HepG2 (cell line): ENCODE measurements at regions not wholly inside any gene's neighbourhood (a gene's known extent, or its start where the extent isn't known, plus 50 kb on each side); places are given as distances from the start of the nearest gene placed in this dataset.

Source experiments
- ATAC-seq: fragments of 200-7000 bp; cut with Tn5 transposase; 3 replicates; pipeline ENCODE4 v1.9.1; 2020; ENCODE audit warnings: mild to moderate bottlenecking, moderate library complexity
- BruUV-seq: library from RNA; stranded (reverse); fragments of 400-500 nt; replicated peaks from 2 replicates; lab custom pipeline; 2021; lab: Mats Ljungman, UMichigan
- CTCF ChIA-PET: fragments of 300-600 bp; formaldehyde crosslinking; extraction: SDS; loops from one replicate; lab custom pipeline; 2021; ENCODE audit warnings: low total read pairs, inconsistent platforms, low intra/inter-chr PET ratio; lab: Yijun Ruan, JAX
- POLR2A ChIA-PET: fragments of 350-600 bp; sonication (Branson Sonifier 250); formaldehyde crosslinking; loops from one replicate; lab custom pipeline; 2020; ENCODE audit warnings: antibody characterized with exemption, inconsistent platforms; lab: Yijun Ruan, JAX
- DNase-seq: peaks from one replicate; pipeline ENCODE4 v3.0.0-alpha.2; 2015; ENCODE audit warnings: low spot score
- FAIRE-seq: peaks from 3 replicates; lab custom pipeline; 2011; peaks lifted over from hg19 to GRCh38; lab: Jason Lieb, UNC
- H2AFZ ChIP-seq: one replicate; pipeline ENCODE4 v1.6.1; 2011; ENCODE audit warnings: low read length, inconsistent platforms
- H3K27ac ChIP-seq: fragments of 300-600 bp; 3 replicates; pipeline ENCODE4 v1.8.0; 2011; ENCODE audit warnings: mixed run types, mild to moderate bottlenecking, mixed read lengths, low read length, inconsistent platforms; ENCODE audit not compliant: insufficient read depth; ENCODE audit errors: extremely low read length
- H3K27me3 ChIP-seq, 2 experiments: fragments of 200-600 bp in 1 of 2; 2 replicates in 1 of 2; 3 replicates in 1 of 2; pipeline versions ENCODE4 v1.6.0 to v1.8.0; 2011; ENCODE audit warnings: low read length in 2 of 2, mild to moderate bottlenecking in 2 of 2, moderate library complexity in 2 of 2, inconsistent platforms in 1 of 2; ENCODE audit not compliant: insufficient read depth in 2 of 2, control insufficient read depth in 1 of 2
- H3K36me3 ChIP-seq, 2 experiments: fragments of 200-600 bp in 1 of 2; replicated peaks in 1 of 2; 2 replicates in 1 of 2; 3 replicates in 1 of 2; pipeline versions ENCODE4 v1.5.1 to v1.8.0; 2011; ENCODE audit warnings: low read length in 2 of 2, inconsistent platforms in 1 of 2; ENCODE audit not compliant: insufficient read depth in 2 of 2, control insufficient read depth in 1 of 2
- H3K4me1 ChIP-seq: 2 replicates; pipeline ENCODE4 v1.5.1; 2012; ENCODE audit warnings: low read length, inconsistent platforms; ENCODE audit not compliant: insufficient read depth
- H3K4me2 ChIP-seq: 2 replicates; pipeline ENCODE4 v1.6.0; 2011; ENCODE audit warnings: low read depth, low read length, inconsistent platforms
- H3K4me3 ChIP-seq, 3 experiments: fragments of 200-600 bp in 1 of 3; sonication (generic), shearing (Covaris generic) in 1 of 3; replicated peaks in 1 of 3; 2 replicates each; pipeline ENCODE4 v1.5.1; 2011 to 2016; ENCODE audit warnings: low read length in 3 of 3, inconsistent platforms in 2 of 3, low read depth in 2 of 3, mild to moderate bottlenecking in 2 of 3, control low read depth in 1 of 3, mixed read lengths in 1 of 3; ENCODE audit not compliant: insufficient read depth in 1 of 3
- H3K79me2 ChIP-seq: one replicate; pipeline ENCODE4 v1.6.1; 2011; ENCODE audit warnings: low read length, inconsistent platforms; ENCODE audit not compliant: insufficient read depth
- H3K9ac ChIP-seq: 2 replicates; pipeline ENCODE4 v1.6.0; 2011; ENCODE audit warnings: mild to moderate bottlenecking, low read depth, low read length, inconsistent platforms; ENCODE audit not compliant: insufficient read depth
- H3K9me3 ChIP-seq: 2 replicates; pipeline ENCODE4 v1.5.1; 2012; ENCODE audit warnings: mild to moderate bottlenecking, low read length
- H4K20me1 ChIP-seq: 2 replicates; pipeline ENCODE4 v1.6.0; 2011; ENCODE audit warnings: inconsistent platforms, mild to moderate bottlenecking, low read length, moderate library complexity; ENCODE audit not compliant: insufficient read depth
- ARID2 ChIP-seq: sonication (generic); formaldehyde crosslinking; IDR thresholded peaks from 2 replicates; pipeline ENCODE4 v1.8.1; 2022; ENCODE audit warnings: mild to moderate bottlenecking, missing genetic modification reagents, borderline replicate concordance
- ATF4 ChIP-seq, 2 experiments: fragments of 450-650 bp in 1 of 2; sonication (generic) in 1 of 2; formaldehyde crosslinking; IDR thresholded peaks; 2 replicates each; pipeline versions ENCODE4 v1.5.0 to v1.8.0; 2020 to 2022; ENCODE audit warnings: mild to moderate bottlenecking in 1 of 2, missing genetic modification reagents in 1 of 2
- ATF7-NPFF ChIP-seq: sonication (generic); formaldehyde crosslinking; IDR thresholded peaks from 2 replicates; pipeline ENCODE4 v1.8.1; 2023; ENCODE audit warnings: mild to moderate bottlenecking, low read depth, missing genetic modification reagents, moderate library complexity
- KMT2B ChIP-seq: IDR thresholded peaks from 2 replicates; pipeline ENCODE4 v1.6.1; 2016; ENCODE audit warnings: missing genetic modification reagents, missing compliant biosample characterization
- MZF1 ChIP-seq: sonication (generic); formaldehyde crosslinking; IDR thresholded peaks from 2 replicates; pipeline ENCODE4 v1.8.1; 2023; ENCODE audit warnings: mild to moderate bottlenecking, missing genetic modification reagents, borderline replicate concordance
- NFIC ChIP-seq: IDR thresholded peaks from 2 replicates; pipeline ENCODE4 v1.6.1; 2012; ENCODE audit warnings: mild to moderate bottlenecking, low read length, inconsistent platforms
- NRL ChIP-seq: sonication (generic); formaldehyde crosslinking; IDR thresholded peaks from 2 replicates; pipeline ENCODE4 v1.5.0; 2020; ENCODE audit warnings: missing genetic modification reagents, mild to moderate bottlenecking, moderate library complexity, borderline replicate concordance
- PAF1 ChIP-seq: IDR thresholded peaks from 2 replicates; pipeline ENCODE4 v1.6.1; 2016; ENCODE audit warnings: missing genetic modification reagents, missing compliant biosample characterization
- PHB2 ChIP-seq: fragments of 450-650 bp; IDR thresholded peaks from 2 replicates; pipeline ENCODE4 v1.6.1; 2018; ENCODE audit not compliant: partially characterized antibody
- ZIK1 ChIP-seq: sonication (generic); formaldehyde crosslinking; IDR thresholded peaks from 2 replicates; pipeline ENCODE4 v1.5.0; 2020; ENCODE audit warnings: mild to moderate bottlenecking, low read depth, missing genetic modification reagents, borderline replicate concordance
- ZNF138 ChIP-seq: sonication (generic); formaldehyde crosslinking; IDR thresholded peaks from 2 replicates; pipeline ENCODE4 v1.5.0; 2020; ENCODE audit warnings: mild to moderate bottlenecking, low read depth, missing genetic modification reagents
- ZNF263 ChIP-seq: sonication (generic); formaldehyde crosslinking; IDR thresholded peaks from 2 replicates; pipeline ENCODE4 v1.4.0; 2020; ENCODE audit warnings: missing genetic modification reagents
- ZNF556 ChIP-seq: sonication (generic); formaldehyde crosslinking; IDR thresholded peaks from 2 replicates; pipeline ENCODE4 v1.4.0; 2020; ENCODE audit warnings: mild to moderate bottlenecking, missing genetic modification reagents, borderline replicate concordance
- ZNF562 ChIP-seq: sonication (generic); formaldehyde crosslinking; IDR thresholded peaks from 2 replicates; pipeline ENCODE4 v1.8.0; 2022; ENCODE audit warnings: missing genetic modification reagents, borderline replicate concordance
- ZNF646 ChIP-seq: sonication (generic); formaldehyde crosslinking; IDR thresholded peaks from 2 replicates; pipeline ENCODE4 v1.9.0; 2021; ENCODE audit warnings: mild to moderate bottlenecking, missing genetic modification reagents
- WGBS: methylation state at CpG from one replicate; pipeline ENCODE4 v1.1.6; 2017; ENCODE audit warnings: low lambda C conversion rate; 5-methylcytosine and 5-hydroxymethylcytosine counted together
- in situ Hi-C: cut with HindIII; loops from 2 replicates; pipeline ENCODE4 v1.10.0; 2017; ENCODE audit warnings: low pct_unique_long_range_greater_than_20kb; ENCODE audit not compliant: extremely low pct_ligation_motif_present
- intact Hi-C: fragments of 100-400 bp; cut with micrococcal nuclease; formaldehyde crosslinking; loops from one replicate; pipeline ENCODE4 v1.10.0; 2022; ENCODE audit not compliant: unreplicated experiment

GRCh38 chr7:119555788-119556187, 717.2 kb upstream of the KCND2 start:
- no peak for TF ChIP-seq ATF7-NPFF (CRISPR knock-in tag)
- TF ChIP-seq ARID2 (CRISPR knock-in tag): no peak
- no peak for TF ChIP-seq PAF1 (CRISPR knock-in tag)
- TF ChIP-seq MZF1 (CRISPR knock-in tag): no peak
- TF ChIP-seq ZIK1 (CRISPR knock-in tag): no peak
- no peak for TF ChIP-seq ZNF556 (CRISPR knock-in tag)
- TF ChIP-seq ZNF263 (CRISPR knock-in tag): no peak
- no peak for TF ChIP-seq NRL (CRISPR knock-in tag)
- TF ChIP-seq ATF4 (CRISPR knock-in tag; IDR thresholded peaks at IDR 0.05): no peak
- no peak for TF ChIP-seq ZNF138 (CRISPR knock-in tag)
- no peak for TF ChIP-seq NFIC
- no peak for TF ChIP-seq KMT2B
- no peak for TF ChIP-seq ZNF562
- no peak for TF ChIP-seq PHB2
- no peak for TF ChIP-seq ZNF646 (CRISPR knock-in tag)
- TF ChIP-seq, all 625 proteins: peak for 0
- Histone ChIP-seq H3K4me3 (no peak overlapping the region), H3K36me3 (no peaks in the 10 kb centered on the region), H3K4me2 (no peak overlapping the region), H4K20me1 (no peaks in the 10 kb centered on the region), H3K79me2 (no peaks in the 10 kb centered on the region), H3K9me3 (no peaks in the 10 kb centered on the region), H3K27me3 (no peaks in the 10 kb centered on the region), H3K27ac (no peak overlapping the region), H3K4me1 (no peaks in the 10 kb centered on the region), H3K9ac (no peak overlapping the region), H2AFZ (no peak overlapping the region)
- WGBS: 9% methylated on average over 3 of the region's 3 CpGs
- CTCF ChIA-PET: no interaction called here
- ATAC-seq (no peak), FAIRE-seq (no peak), DNase-seq (no peak)
- in situ Hi-C loops (no loop called here), intact Hi-C loops (no loop called here)
- no TSS peak for BruUV-seq
- POLR2A ChIA-PET: no interaction called here
